Skeletal muscle tissue (tissue), 3 donors: ENCODE measurements at regions not wholly inside any gene's neighbourhood (a gene's known extent, or its start where the extent isn't known, plus 50 kb on each side); places are given as distances from the start of the nearest gene placed in this dataset.
A peak's percentile ranks its signal among the peaks of the same experiment; 100 is the strongest.

ENCODE experiments used
- H3K27ac ChIP-seq: one replicate; pipeline ENCODE4 v1.7.0; 2013; ENCODE audit warnings: mild to moderate bottlenecking, low read depth, low read length, inconsistent platforms
- H3K27me3 ChIP-seq, 3 donors: one replicate each; pipeline ENCODE4 v1.7.0; 2013; ENCODE audit warnings: low read length in 3 of 3; ENCODE audit not compliant: control insufficient read depth in 3 of 3, insufficient read depth in 3 of 3
- H3K36me3 ChIP-seq, 3 donors: one replicate each; pipeline ENCODE4 v1.7.0; 2013; ENCODE audit warnings: low read length in 3 of 3; ENCODE audit not compliant: control insufficient read depth in 3 of 3, insufficient read depth in 3 of 3
- H3K4me1 ChIP-seq, 3 donors: one replicate each; pipeline ENCODE4 v1.7.0; 2013; ENCODE audit warnings: low read length in 3 of 3, mild to moderate bottlenecking in 3 of 3; ENCODE audit not compliant: control insufficient read depth in 3 of 3, insufficient read depth in 3 of 3
- H3K4me3 ChIP-seq, 3 donors: one replicate each; pipeline ENCODE4 v1.7.0; 2013; ENCODE audit warnings: low read length in 3 of 3
- H3K9ac ChIP-seq, 3 donors: one replicate each; pipeline ENCODE4 v1.7.0; 2013; ENCODE audit warnings: low read length in 3 of 3, mild to moderate bottlenecking in 3 of 3, moderate library complexity in 2 of 3, low read depth in 1 of 3
- H3K9me3 ChIP-seq, 3 donors: one replicate each; pipeline ENCODE4 v1.7.0; 2013; ENCODE audit warnings: low read length in 3 of 3; ENCODE audit not compliant: control insufficient read depth in 3 of 3
- donor health status: Osteomylitis.

DNA sequence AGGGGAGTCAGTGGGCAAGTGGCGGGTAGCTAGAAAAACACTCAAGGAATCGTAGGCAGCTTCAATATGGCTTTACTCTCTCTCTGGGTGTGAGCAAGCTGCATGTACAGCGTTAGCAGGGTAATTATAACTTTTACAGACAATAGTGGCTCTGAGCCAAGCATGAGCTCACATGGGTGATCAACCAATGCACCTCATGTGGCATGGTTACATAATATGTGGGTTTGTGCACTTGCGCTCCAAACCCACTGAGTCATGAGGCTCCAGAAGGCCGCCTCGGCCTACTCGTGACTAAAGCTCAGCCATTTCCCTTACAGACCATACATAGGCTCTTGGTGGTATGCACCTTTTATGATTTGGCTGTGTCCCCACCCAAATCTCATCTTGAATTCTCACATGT lies 78.4 kb upstream of the FBXL4 start:
- Histone ChIP-seq H3K27ac (no peak overlapping the region), H3K36me3 (no peaks in the 10 kb centered on the region), H3K9ac (no peak overlapping the region), H3K9me3 (peaks cover 3% of the 10 kb centered on the region in 3 donors), H3K4me3 (no peak overlapping the region), H3K4me1 (peaks cover 0 to 15% (median 0%) of the 10 kb centered on the region in 3 donors), H3K27me3 (no peaks in the 10 kb centered on the region)

DNA sequence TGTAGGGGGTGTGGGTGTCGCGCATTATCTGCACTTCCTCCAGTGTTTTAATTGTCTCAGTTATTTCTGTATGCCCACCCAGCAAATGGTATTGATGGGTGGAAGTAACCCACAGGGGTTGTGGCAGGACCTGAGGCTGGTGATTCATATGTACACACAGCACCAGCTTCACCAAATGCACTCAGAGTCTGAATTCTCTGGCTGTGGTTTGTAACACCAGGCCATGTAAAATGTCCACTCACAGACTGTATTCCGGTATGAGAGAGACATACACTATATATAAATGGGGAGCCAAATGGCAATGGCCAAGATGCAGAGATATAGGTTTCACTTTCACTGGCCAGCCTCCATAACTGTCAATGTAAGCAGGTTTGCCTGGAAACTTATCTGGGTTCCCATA lies 76.3 kb upstream of the FBXL4 start:
- Histone ChIP-seq H3K36me3 (no peaks in the 10 kb centered on the region), H3K27ac (no peak overlapping the region), H3K27me3 (no peaks in the 10 kb centered on the region)

DNA sequence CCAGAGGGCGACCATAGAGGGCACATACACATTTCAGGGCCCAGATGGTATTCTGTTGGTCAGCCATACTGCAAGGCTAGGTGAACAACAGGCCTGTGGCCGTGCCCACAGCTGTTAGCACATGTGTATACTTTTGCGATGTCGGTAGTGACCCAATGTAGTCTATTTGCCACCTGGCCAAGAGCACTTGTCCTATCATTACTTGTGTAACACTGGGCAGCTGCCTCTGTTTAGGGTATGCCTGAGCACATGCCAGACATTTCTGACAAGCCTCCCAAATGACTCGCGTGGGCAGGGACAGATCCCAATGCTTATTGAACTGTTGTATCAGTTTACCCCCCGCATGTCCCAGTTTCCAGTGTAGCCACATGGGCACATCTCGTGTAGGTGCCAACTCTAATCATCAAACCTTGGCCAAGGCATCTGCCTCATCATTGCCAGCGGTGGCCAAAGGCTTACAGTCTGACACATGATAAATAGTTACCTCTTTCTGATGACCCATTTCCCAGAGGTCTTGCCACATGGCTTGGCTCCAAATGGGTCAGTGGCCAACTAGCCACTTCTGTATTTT lies 74.4 kb upstream of the FBXL4 start:
- H3K27me3 ChIP-seq: no peaks in the 10 kb centered on the region
- peak overlapping the region in 1 of 3 donors; percentile 13 for H3K4me3 ChIP-seq
- no peak overlapping the region for H3K27ac ChIP-seq
- no peaks in the 10 kb centered on the region for H3K36me3 ChIP-seq
- H3K9me3 ChIP-seq: peaks cover 3 to 5% (median 3%) of the 10 kb centered on the region in 3 donors
- H3K9ac ChIP-seq: no peak overlapping the region
- peaks cover 0 to 15% (median 0%) of the 10 kb centered on the region in 3 donors for H3K4me1 ChIP-seq

More for the DNA sequence above, 76.3 kb upstream of the FBXL4 start:
- peaks cover 3 to 5% (median 3%) of the 10 kb centered on the region in 3 donors for H3K9me3 ChIP-seq
- no peak overlapping the region for H3K4me3 ChIP-seq
- no peak overlapping the region for H3K9ac ChIP-seq
- peaks cover 0 to 15% (median 0%) of the 10 kb centered on the region in 3 donors for H3K4me1 ChIP-seq

GRCh38 chr6:99019381-99019780 lies 71.6 kb upstream of the FBXL4 start:
- Histone ChIP-seq H3K27me3 (no peaks in the 10 kb centered on the region), H3K9me3 (peaks cover 0 to 2% (median 0%) of the 10 kb centered on the region in 3 donors), H3K4me3 (no peak overlapping the region), H3K27ac (no peak overlapping the region), H3K9ac (no peak overlapping the region), H3K4me1 (peaks cover 0 to 15% (median 0%) of the 10 kb centered on the region in 3 donors), H3K36me3 (no peaks in the 10 kb centered on the region)

DNA sequence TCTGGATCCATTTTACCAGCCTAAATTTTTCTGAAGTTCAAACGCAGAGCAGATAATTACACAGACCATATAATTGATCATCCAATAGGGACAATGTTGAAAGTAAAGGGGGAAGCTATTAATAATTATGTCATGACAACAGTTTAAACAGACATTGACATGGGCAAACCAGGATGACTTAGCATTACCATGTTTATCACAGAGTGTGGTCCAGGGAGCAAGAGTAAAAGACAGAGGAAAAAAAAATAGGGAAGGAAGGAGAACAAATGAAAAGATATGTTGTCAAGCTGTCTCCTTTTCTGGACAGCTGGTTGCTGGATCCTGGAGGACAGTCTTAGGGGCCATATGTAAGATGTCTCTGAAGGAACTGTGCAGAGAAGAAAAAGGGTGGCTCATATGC lies 69.4 kb upstream of the FBXL4 start:
- Histone ChIP-seq H3K27ac (no peak overlapping the region), H3K9ac (no peak overlapping the region), H3K4me3 (no peak overlapping the region), H3K27me3 (no peaks in the 10 kb centered on the region), H3K4me1 (peaks cover 0 to 5% (median 0%) of the 10 kb centered on the region in 3 donors), H3K36me3 (no peaks in the 10 kb centered on the region), H3K9me3 (peaks cover 0 to 2% (median 0%) of the 10 kb centered on the region in 3 donors)

- Histone ChIP-seq H3K9ac (no peak overlapping the region), H3K4me3 (no peak overlapping the region), H3K27ac (no peak overlapping the region), H3K4me1 (no peaks in the 10 kb centered on the region), H3K9me3 (peaks cover 0 to 2% (median 0%) of the 10 kb centered on the region in 3 donors), H3K36me3 (no peaks in the 10 kb centered on the region), H3K27me3 (no peaks in the 10 kb centered on the region)
These were observed 68.6 kb upstream of the FBXL4 start for GRCh38 chr6:99016355-99016754.

- Histone ChIP-seq H3K9ac (no peak overlapping the region), H3K9me3 (no peaks in the 10 kb centered on the region), H3K27me3 (no peaks in the 10 kb centered on the region), H3K36me3 (no peaks in the 10 kb centered on the region), H3K27ac (no peak overlapping the region), H3K4me3 (no peak overlapping the region), H3K4me1 (no peaks in the 10 kb centered on the region)
These were observed 66.3 kb upstream of the FBXL4 start for GRCh38 chr6:99014061-99014460.

DNA sequence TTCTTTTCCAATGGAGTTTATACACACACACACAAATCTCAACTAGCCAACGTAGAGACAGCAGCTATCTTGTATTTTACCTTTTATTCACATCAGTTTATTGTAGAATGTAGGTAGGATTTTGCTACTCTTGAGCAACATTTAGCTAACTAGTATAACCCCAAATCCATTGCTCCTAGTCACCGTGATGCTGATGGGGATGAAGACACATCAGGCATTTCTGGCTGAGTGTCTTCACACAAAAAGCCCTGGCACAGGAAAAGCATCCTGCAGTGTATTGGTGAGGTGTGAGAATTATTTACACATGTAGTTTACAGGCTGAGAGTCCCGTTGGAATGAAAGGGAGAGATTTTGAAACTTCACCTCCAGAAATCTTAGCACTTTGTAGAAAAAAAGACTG lies 65.9 kb upstream of the FBXL4 start:
- Histone ChIP-seq H3K27ac (no peak overlapping the region), H3K27me3 (no peaks in the 10 kb centered on the region), H3K4me1 (no peaks in the 10 kb centered on the region), H3K9ac (no peak overlapping the region), H3K36me3 (no peaks in the 10 kb centered on the region), H3K4me3 (no peak overlapping the region), H3K9me3 (no peaks in the 10 kb centered on the region)

DNA sequence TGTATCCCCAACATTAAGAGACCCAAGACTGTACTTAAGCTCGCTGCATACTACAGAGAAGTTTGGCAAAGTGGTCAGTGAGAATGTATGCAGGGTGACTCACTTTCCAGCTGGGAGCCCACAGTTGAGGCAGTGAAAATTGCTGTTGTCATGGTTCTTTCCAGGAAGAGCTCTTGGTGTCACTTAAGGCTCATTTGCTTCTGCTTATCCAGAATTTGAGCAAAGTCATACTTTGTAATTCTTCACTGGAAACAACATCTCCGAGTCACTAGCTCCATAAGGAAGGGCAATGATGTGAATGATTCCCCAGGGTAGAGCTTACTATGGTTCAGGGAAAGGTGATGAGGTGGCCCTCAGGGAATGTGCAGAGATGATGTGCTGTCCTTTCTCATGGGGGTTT lies 65.4 kb upstream of the FBXL4 start:
- Histone ChIP-seq H3K9ac (no peak overlapping the region), H3K27me3 (no peaks in the 10 kb centered on the region), H3K4me3 (no peak overlapping the region), H3K36me3 (no peaks in the 10 kb centered on the region), H3K4me1 (no peaks in the 10 kb centered on the region), H3K9me3 (no peaks in the 10 kb centered on the region), H3K27ac (no peak overlapping the region)

DNA sequence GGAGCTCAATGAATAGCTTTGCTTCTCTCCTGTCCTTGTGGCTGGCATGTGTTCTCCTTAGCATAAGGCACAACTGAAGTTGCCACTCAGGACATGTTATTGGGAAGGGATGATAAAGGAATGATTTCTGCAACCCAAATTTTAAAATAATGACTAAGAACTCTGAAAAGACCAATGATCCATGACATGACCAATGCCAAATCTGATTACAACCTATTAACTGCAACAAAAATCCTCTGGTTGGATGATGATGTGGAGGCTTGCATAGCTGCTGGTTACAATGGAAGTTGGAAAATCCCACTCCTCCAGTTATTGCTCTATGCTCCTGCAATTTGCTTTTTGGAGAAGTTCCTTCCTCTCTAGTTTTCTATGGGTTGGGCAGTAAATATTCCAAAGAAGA lies 63.4 kb upstream of the FBXL4 start:
- H3K4me3 ChIP-seq: no peak overlapping the region
- no peaks in the 10 kb centered on the region for H3K9me3 ChIP-seq
- no peaks in the 10 kb centered on the region for H3K36me3 ChIP-seq
- H3K27me3 ChIP-seq: no peaks in the 10 kb centered on the region
- H3K9ac ChIP-seq: no peak overlapping the region
- no peak overlapping the region for H3K27ac ChIP-seq
- no peaks in the 10 kb centered on the region for H3K4me1 ChIP-seq
